SK-N-MC (cell line): ENCODE measurements at regions not wholly inside any gene's neighbourhood (a gene's known extent, or its start where the extent isn't known, plus 50 kb on each side); places are given as distances from the start of the nearest gene placed in this dataset.

Source experiments
- EZH2 ChIP-seq: fragments of 200-600 bp; sonication (generic); IDR thresholded peaks from one replicate; pipeline ENCODE4 v1.6.1; 2017; ENCODE audit warnings: antibody characterized with exemption
- FOXP2 ChIP-seq: optimal IDR thresholded peaks from 2 replicates; pipeline ENCODE3; 2011; ENCODE audit warnings: mild to moderate bottlenecking, moderate library complexity; ENCODE audit not compliant: insufficient read depth; ENCODE audit errors: extremely low read length, control extremely low read depth

GRCh38 chr10:10911035-10911434 lies 106.6 kb upstream of the CELF2 start:
- TF ChIP-seq FOXP2: no peak
- TF ChIP-seq EZH2: no peak
